ENCODE measurements at regions not wholly inside any gene's neighbourhood (a gene's known extent, or its start where the extent isn't known, plus 50 kb on each side); places are given as distances from the start of the nearest gene placed in this dataset.

GRCh38 chr6:19463925-19464324 is 373.2 kb upstream of the ID4 start:
- Histone ChIP-seq H3K36me3 (ENCODE audit: low read length) (no peaks in the 10 kb centered on the region), H3K9ac (ENCODE audit: low read length) (no peak overlapping the region), H3K27me3 (ENCODE audit: low read length) (no peaks in the 10 kb centered on the region), H3K9me3 (ENCODE audit: insufficient read depth, low read length) (no peaks in the 10 kb centered on the region), H3F3A (ENCODE audit: insufficient read depth) (no peaks in the 10 kb centered on the region), H3K4me2 (ENCODE audit: low read depth, low read length, poor library complexity, severe bottlenecking) (no peak overlapping the region), H3K9me2 (replicated peaks; ENCODE audit: insufficient read depth, low read length) (no peaks in the 10 kb centered on the region), H4K20me1 (ENCODE audit: low read depth, low read length) (no peaks in the 10 kb centered on the region), H2AFZ (ENCODE audit: low read depth, low read length, severe bottlenecking) (no peak overlapping the region), H3K4me3 (ENCODE audit: insufficient read depth, low read length, poor library complexity, severe bottlenecking) (no peak overlapping the region), H3K27ac (ENCODE audit: low read depth, low read length) (no peak overlapping the region), H3K79me2 (ENCODE audit: insufficient read depth, low read length) (no peaks in the 10 kb centered on the region)
- TF ChIP-seq CTCF (IDR thresholded peaks at IDR 0.05; ENCODE audit: insufficient read depth, low read length, poor library complexity, severe bottlenecking) (no peak), EZH2phosphoT487 (conservative IDR thresholded peaks at IDR 0.05; ENCODE audit: low read length) (no peak)

DNA sequence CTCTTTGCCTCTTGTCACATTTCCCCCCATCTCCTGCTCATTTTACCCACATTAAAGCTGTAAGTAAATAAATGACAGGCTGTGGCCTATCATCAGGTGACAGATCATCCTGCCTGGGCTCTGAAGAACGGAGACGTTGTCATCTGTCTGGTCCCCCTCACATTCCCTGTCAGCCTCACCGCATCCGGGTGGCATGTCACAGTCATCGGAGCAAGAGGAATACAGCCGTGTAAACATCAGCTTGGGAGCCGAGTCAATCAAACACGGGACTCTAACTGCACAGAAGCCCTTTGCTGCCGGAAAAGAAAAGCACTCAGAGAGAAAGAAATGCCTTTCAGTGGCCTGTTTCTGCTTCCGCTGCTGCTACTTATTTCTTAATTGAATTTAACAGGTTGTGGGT is 371.9 kb upstream of the ID4 start:
- Histone ChIP-seq H3K27me3 (ENCODE audit: low read length) (no peaks in the 10 kb centered on the region), H3K79me2 (ENCODE audit: insufficient read depth, low read length) (no peaks in the 10 kb centered on the region), H3K27ac (ENCODE audit: low read depth, low read length) (no peak overlapping the region), H3K9ac (ENCODE audit: low read length) (no peak overlapping the region), H3K4me3 (ENCODE audit: insufficient read depth, low read length, poor library complexity, severe bottlenecking) (no peak overlapping the region), H4K20me1 (ENCODE audit: low read depth, low read length) (no peaks in the 10 kb centered on the region), H3K36me3 (ENCODE audit: low read length) (no peaks in the 10 kb centered on the region), H3F3A (ENCODE audit: insufficient read depth) (no peaks in the 10 kb centered on the region), H3K9me3 (ENCODE audit: insufficient read depth, low read length) (no peaks in the 10 kb centered on the region), H3K9me2 (replicated peaks; ENCODE audit: insufficient read depth, low read length) (no peaks in the 10 kb centered on the region), H2AFZ (ENCODE audit: low read depth, low read length, severe bottlenecking) (no peak overlapping the region), H3K4me2 (ENCODE audit: low read depth, low read length, poor library complexity, severe bottlenecking) (no peak overlapping the region)
- no peak for TF ChIP-seq EZH2phosphoT487 (conservative IDR thresholded peaks at IDR 0.05; ENCODE audit: low read length)
- TF ChIP-seq CTCF (IDR thresholded peaks at IDR 0.05; ENCODE audit: insufficient read depth, low read length, poor library complexity, severe bottlenecking), result no peak

- Histone ChIP-seq H3K79me2 (ENCODE audit: insufficient read depth, low read length) (no peaks in the 10 kb centered on the region), H3F3A (ENCODE audit: insufficient read depth) (no peaks in the 10 kb centered on the region), H3K9me3 (ENCODE audit: insufficient read depth, low read length) (no peaks in the 10 kb centered on the region), H3K27ac (ENCODE audit: low read depth, low read length) (no peak overlapping the region), H3K36me3 (ENCODE audit: low read length) (no peaks in the 10 kb centered on the region), H2AFZ (ENCODE audit: low read depth, low read length, severe bottlenecking) (no peak overlapping the region), H3K9me2 (replicated peaks; ENCODE audit: insufficient read depth, low read length) (no peaks in the 10 kb centered on the region), H3K27me3 (ENCODE audit: low read length) (no peaks in the 10 kb centered on the region), H3K4me2 (ENCODE audit: low read depth, low read length, poor library complexity, severe bottlenecking) (no peak overlapping the region), H4K20me1 (ENCODE audit: low read depth, low read length) (no peaks in the 10 kb centered on the region), H3K4me3 (ENCODE audit: insufficient read depth, low read length, poor library complexity, severe bottlenecking) (no peak overlapping the region), H3K9ac (ENCODE audit: low read length) (no peak overlapping the region)
- TF ChIP-seq CTCF (IDR thresholded peaks at IDR 0.05; ENCODE audit: insufficient read depth, low read length, poor library complexity, severe bottlenecking) (no peak), EZH2phosphoT487 (conservative IDR thresholded peaks at IDR 0.05; ENCODE audit: low read length) (no peak)
Observed at GRCh38 chr6:19465760-19466159, 371.4 kb upstream of the ID4 start.

GRCh38 chr6:19470333-19470732 is 366.8 kb upstream of the ID4 start:
- no peaks in the 10 kb centered on the region for H4K20me1 ChIP-seq (ENCODE audit: low read depth, low read length)
- H3K9me3 ChIP-seq (ENCODE audit: insufficient read depth, low read length), result no peaks in the 10 kb centered on the region
- H3K9me2 ChIP-seq (replicated peaks; ENCODE audit: insufficient read depth, low read length), result no peaks in the 10 kb centered on the region
- no peak overlapping the region for H3K9ac ChIP-seq (ENCODE audit: low read length)
- no peak overlapping the region for H3K4me2 ChIP-seq (ENCODE audit: low read depth, low read length, poor library complexity, severe bottlenecking)
- TF ChIP-seq CTCF (IDR thresholded peaks at IDR 0.05; ENCODE audit: insufficient read depth, low read length, poor library complexity, severe bottlenecking) (no peak), EZH2phosphoT487 (conservative IDR thresholded peaks at IDR 0.05; ENCODE audit: low read length) (no peak)
- no peak overlapping the region for H2AFZ ChIP-seq (ENCODE audit: low read depth, low read length, severe bottlenecking)
- no peaks in the 10 kb centered on the region for H3K79me2 ChIP-seq (ENCODE audit: insufficient read depth, low read length)
- H3K36me3 ChIP-seq (ENCODE audit: low read length), result no peaks in the 10 kb centered on the region
- H3K4me3 ChIP-seq (ENCODE audit: insufficient read depth, low read length, poor library complexity, severe bottlenecking), result no peak overlapping the region
- no peak overlapping the region for H3K27ac ChIP-seq (ENCODE audit: low read depth, low read length)
- H3K27me3 ChIP-seq (ENCODE audit: low read length), result no peaks in the 10 kb centered on the region
- no peaks in the 10 kb centered on the region for H3F3A ChIP-seq (ENCODE audit: insufficient read depth)
